Keratinocyte (primary cell): ENCODE measurements at regions not wholly inside any gene's neighbourhood (a gene's known extent, or its start where the extent isn't known, plus 50 kb on each side); places are given as distances from the start of the nearest gene placed in this dataset.

ENCODE experiments used
- DNase-seq: peaks from one replicate; pipeline ENCODE4 v3.0.0-alpha.2; 2011; ENCODE audit warnings: low read depth, missing footprints, low spot score
- FAIRE-seq: peaks from 2 replicates; lab custom pipeline; 2011; peaks lifted over from hg19 to GRCh38; lab: Jason Lieb, UNC
- H2AFZ ChIP-seq: 2 replicates; pipeline ENCODE4 v1.6.0; 2012; ENCODE audit warnings: low read length, control low read depth, inconsistent platforms; ENCODE audit not compliant: control insufficient read depth
- H3K27ac ChIP-seq: 2 replicates; pipeline ENCODE4 v1.5.1; 2011; ENCODE audit warnings: low read length; ENCODE audit not compliant: control insufficient read depth, insufficient read depth
- H3K27me3 ChIP-seq: 3 replicates; pipeline ENCODE4 v1.6.0; 2011; ENCODE audit warnings: low read length; ENCODE audit not compliant: control insufficient read depth, insufficient read depth; ENCODE audit errors: extremely low read depth
- H3K36me3 ChIP-seq, 2 experiments: 2 replicates in 1 of 2; 3 replicates in 1 of 2; pipeline ENCODE4 v1.5.1; 2011; ENCODE audit warnings: low read length in 2 of 2, mild to moderate bottlenecking in 1 of 2; ENCODE audit not compliant: control insufficient read depth in 2 of 2, insufficient read depth in 2 of 2; ENCODE audit errors: extremely low read depth in 1 of 2
- H3K4me1 ChIP-seq: 3 replicates; pipeline ENCODE4 v1.5.1; 2011; ENCODE audit warnings: low read length; ENCODE audit not compliant: control insufficient read depth, insufficient read depth; ENCODE audit errors: extremely low read depth
- H3K4me2 ChIP-seq: 3 replicates; pipeline ENCODE4 v1.6.0; 2011; ENCODE audit warnings: low read depth, low read length; ENCODE audit not compliant: control insufficient read depth, insufficient read depth; ENCODE audit errors: extremely low read depth
- H3K4me3 ChIP-seq, 3 experiments: fragments of 200-600 bp in 1 of 3; sonication (generic) in 1 of 3; 2 replicates in 2 of 3; 3 replicates in 1 of 3; pipeline ENCODE4 v1.5.1; 2011 to 2016; ENCODE audit warnings: low read length in 3 of 3, mild to moderate bottlenecking in 3 of 3, control low read depth in 2 of 3, inconsistent platforms in 1 of 3, low read depth in 1 of 3, mixed read lengths in 1 of 3, mixed run types in 1 of 3, moderate library complexity in 1 of 3; ENCODE audit not compliant: control insufficient read depth in 2 of 3, insufficient read depth in 2 of 3; ENCODE audit errors: extremely low read depth in 1 of 3
- H3K79me2 ChIP-seq: 2 replicates; pipeline ENCODE4 v1.6.0; 2012; ENCODE audit warnings: low read length; ENCODE audit not compliant: control insufficient read depth, insufficient read depth
- H3K9ac ChIP-seq: 3 replicates; pipeline ENCODE4 v1.6.0; 2011; ENCODE audit warnings: low read length; ENCODE audit not compliant: control insufficient read depth, insufficient read depth; ENCODE audit errors: extremely low read depth
- H3K9me1 ChIP-seq: 3 replicates; pipeline ENCODE4 v1.6.0; 2011; ENCODE audit warnings: low read length; ENCODE audit not compliant: control insufficient read depth, insufficient read depth; ENCODE audit errors: extremely low read depth
- H3K9me3 ChIP-seq: 2 replicates; pipeline ENCODE4 v1.5.1; 2012; ENCODE audit warnings: low read depth, low read length; ENCODE audit not compliant: control insufficient read depth
- H4K20me1 ChIP-seq: 3 replicates; pipeline ENCODE4 v1.6.0; 2011; ENCODE audit warnings: low read length; ENCODE audit not compliant: control insufficient read depth, insufficient read depth; ENCODE audit errors: extremely low read depth
- EZH2 ChIP-seq: IDR thresholded peaks from one replicate; pipeline ENCODE4 v1.6.1; 2012; ENCODE audit warnings: inconsistent platforms, mild to moderate bottlenecking, low read length, moderate library complexity
- dilution Hi-C: fragments of 300-500 bp; cut with MboI; formaldehyde crosslinking; loops from one replicate; pipeline ENCODE4 v1.7.0; 2020; ENCODE audit warnings: low sequenced_read_pairs; ENCODE audit not compliant: extremely low pct_ligation_motif_present
- TF ChIP-seq, protein P1 (sequence below), 3 experiments: IDR thresholded peaks in 1 of 3; conservative IDR thresholded peaks in 1 of 3; optimal IDR thresholded peaks in 1 of 3; 2 replicates in 2 of 3; 3 replicates in 1 of 3; pipeline versions ENCODE3 to v1.5.1; 2011; ENCODE audit warnings: low read length in 3 of 3, mild to moderate bottlenecking in 3 of 3, moderate library complexity in 2 of 3, control low read depth in 1 of 3, inconsistent platforms in 1 of 3; ENCODE audit not compliant: insufficient read depth in 2 of 3; ENCODE audit errors: extremely low read depth in 1 of 3

DNA sequence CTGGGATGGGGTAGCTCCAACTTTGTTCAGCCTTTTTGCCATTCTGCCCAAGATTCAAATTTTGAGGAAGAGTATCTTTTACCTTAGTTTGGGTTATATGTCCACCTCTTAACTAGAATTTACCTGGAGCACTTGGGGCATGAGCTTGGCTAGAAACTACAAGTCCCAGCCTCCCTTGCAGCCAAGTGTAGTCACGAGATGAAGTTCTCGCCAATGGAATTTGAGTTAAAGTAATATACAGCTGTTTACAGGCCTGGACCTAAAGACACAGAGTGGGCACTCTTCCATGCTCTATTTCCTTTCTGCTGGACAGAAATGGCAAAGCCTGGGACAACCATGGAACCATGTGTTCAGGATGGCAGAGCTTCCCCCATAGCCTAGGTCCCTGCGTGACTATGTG, 233.6 kb upstream of the GATB start:
- Histone ChIP-seq H3K9me1 (no peaks in the 10 kb centered on the region), H3K9me3 (no peaks in the 10 kb centered on the region), H3K4me2 (no peak overlapping the region), H3K4me1 (peaks cover 27% of the 10 kb centered on the region), H4K20me1 (no peaks in the 10 kb centered on the region), H3K79me2 (no peaks in the 10 kb centered on the region), H3K27me3 (no peaks in the 10 kb centered on the region), H3K4me3 (no peak overlapping the region), H3K36me3 (no peaks in the 10 kb centered on the region), H3K9ac (no peak overlapping the region), H2AFZ (no peak overlapping the region), H3K27ac (no peak overlapping the region)
- TF ChIP-seq, protein P1, sequence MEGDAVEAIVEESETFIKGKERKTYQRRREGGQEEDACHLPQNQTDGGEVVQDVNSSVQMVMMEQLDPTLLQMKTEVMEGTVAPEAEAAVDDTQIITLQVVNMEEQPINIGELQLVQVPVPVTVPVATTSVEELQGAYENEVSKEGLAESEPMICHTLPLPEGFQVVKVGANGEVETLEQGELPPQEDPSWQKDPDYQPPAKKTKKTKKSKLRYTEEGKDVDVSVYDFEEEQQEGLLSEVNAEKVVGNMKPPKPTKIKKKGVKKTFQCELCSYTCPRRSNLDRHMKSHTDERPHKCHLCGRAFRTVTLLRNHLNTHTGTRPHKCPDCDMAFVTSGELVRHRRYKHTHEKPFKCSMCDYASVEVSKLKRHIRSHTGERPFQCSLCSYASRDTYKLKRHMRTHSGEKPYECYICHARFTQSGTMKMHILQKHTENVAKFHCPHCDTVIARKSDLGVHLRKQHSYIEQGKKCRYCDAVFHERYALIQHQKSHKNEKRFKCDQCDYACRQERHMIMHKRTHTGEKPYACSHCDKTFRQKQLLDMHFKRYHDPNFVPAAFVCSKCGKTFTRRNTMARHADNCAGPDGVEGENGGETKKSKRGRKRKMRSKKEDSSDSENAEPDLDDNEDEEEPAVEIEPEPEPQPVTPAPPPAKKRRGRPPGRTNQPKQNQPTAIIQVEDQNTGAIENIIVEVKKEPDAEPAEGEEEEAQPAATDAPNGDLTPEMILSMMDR (optimal IDR thresholded peaks at IDR 0.05 in 1 of 3, IDR thresholded peaks at IDR 0.05 in 1 of 3, conservative IDR thresholded peaks at IDR 0.05 in 1 of 3; ENCODE audit: extremely low read depth in 1 of 3, insufficient read depth in 2 of 3, low read length in 3 of 3): no peak
- TF ChIP-seq EZH2: no peak
- dilution Hi-C loops: no loop called here
- FAIRE-seq: no peak
- DNase-seq: no peak

DNA sequence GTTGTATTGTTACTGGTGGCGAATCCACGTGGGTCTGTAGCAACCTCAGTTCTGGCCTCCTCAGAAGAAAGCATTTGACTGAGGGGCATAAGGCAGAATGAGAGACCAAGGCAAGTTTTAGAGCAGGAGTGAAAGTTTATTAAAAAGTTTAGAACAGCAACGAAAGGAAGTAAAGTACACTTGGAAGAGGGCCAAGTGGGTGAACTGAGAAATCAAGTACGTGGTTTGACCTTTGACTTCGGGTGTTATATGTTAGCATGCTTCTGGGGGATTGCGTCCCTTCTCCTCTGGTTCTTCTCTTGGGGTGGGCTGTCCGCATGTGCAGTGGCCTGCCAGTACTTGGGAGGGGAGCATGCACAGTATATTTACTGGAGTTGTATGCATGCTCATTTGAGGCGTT, 232.7 kb upstream of the GATB start:
- H3K9me3 ChIP-seq: no peaks in the 10 kb centered on the region
- DNase-seq (no peak), FAIRE-seq (no peak)
- H3K27me3 ChIP-seq: no peaks in the 10 kb centered on the region
- no peaks in the 10 kb centered on the region for H3K79me2 ChIP-seq
- H3K4me3 ChIP-seq: no peak overlapping the region
- H3K4me1 ChIP-seq: peaks cover 32% of the 10 kb centered on the region
- H4K20me1 ChIP-seq: no peaks in the 10 kb centered on the region
- TF ChIP-seq, protein P1 (optimal IDR thresholded peaks at IDR 0.05 in 1 of 3, IDR thresholded peaks at IDR 0.05 in 1 of 3, conservative IDR thresholded peaks at IDR 0.05 in 1 of 3; ENCODE audit: extremely low read depth in 1 of 3, insufficient read depth in 2 of 3, low read length in 3 of 3): no peak
- no peak for TF ChIP-seq EZH2
- no peak overlapping the region for H3K27ac ChIP-seq
- dilution Hi-C loops: no loop called here
- H3K9me1 ChIP-seq: no peaks in the 10 kb centered on the region
- no peak overlapping the region for H2AFZ ChIP-seq
- H3K4me2 ChIP-seq: no peak overlapping the region
- no peaks in the 10 kb centered on the region for H3K36me3 ChIP-seq
- no peak overlapping the region for H3K9ac ChIP-seq
